ENCODE measurements at regions not wholly inside any gene's neighbourhood (a gene's known extent, or its start where the extent isn't known, plus 50 kb on each side); places are given as distances from the start of the nearest gene placed in this dataset.

DNA sequence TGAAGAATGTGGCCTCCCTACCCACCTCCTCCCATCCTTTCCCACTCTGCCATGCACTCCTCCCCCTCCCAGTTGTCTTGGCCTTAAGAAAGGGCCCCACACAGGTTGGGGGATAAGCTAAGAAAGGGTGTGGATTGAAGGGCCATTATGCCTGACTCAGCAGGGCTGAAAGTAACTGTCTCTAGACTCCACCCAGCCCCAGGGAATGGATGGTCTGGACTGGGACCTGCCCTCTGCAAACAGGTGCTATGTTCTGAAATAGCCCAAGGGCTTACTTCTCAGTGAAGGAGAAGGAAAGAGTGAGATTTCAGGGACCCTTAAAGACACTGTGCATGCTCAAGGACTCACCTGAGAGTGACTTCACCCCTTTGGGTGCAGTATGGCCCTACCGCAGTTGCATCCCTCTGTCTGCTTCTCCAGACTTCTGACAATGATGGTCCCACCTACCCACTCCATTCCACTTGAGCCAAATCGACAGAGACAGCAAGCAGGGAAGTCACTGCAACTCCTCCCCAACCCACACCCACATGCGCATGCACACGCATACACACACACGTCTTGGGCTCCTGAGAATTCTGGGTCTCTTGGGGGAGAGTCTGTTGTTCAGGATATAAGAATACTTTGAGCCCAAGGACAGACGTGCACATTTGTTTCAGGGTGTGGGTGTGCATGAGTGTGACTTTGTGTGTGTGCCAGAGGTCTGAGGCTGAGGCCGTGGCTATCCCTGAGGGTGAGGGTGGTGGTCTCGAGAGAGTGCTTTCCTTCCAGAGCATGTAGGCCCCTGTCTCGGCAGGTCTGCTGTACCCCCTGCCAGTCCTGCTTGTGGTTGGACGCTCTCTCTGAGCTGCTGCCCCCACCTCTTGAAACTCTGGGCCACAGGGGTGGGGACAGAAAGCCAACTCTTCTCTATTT is 231.9 kb downstream of the PTPRU start:
- TF ChIP-seq ZNF70 (CRISPR knock-in tag; IDR thresholded peaks at IDR 0.05) (no peak), PATZ1 (CRISPR knock-in tag; IDR thresholded peaks at IDR 0.05; ENCODE audit: borderline replicate concordance) (no peak), ZFP3 (CRISPR knock-in tag; IDR thresholded peaks at IDR 0.05) (no peak), SNAI2 (CRISPR knock-in tag; IDR thresholded peaks at IDR 0.05) (no peak), TSHZ2 (CRISPR knock-in tag; IDR thresholded peaks at IDR 0.05) (no peak), ZFP30 (CRISPR knock-in tag; IDR thresholded peaks at IDR 0.05) (no peak), TOX (CRISPR knock-in tag; IDR thresholded peaks at IDR 0.05; ENCODE audit: borderline replicate concordance) (no peak), CSDC2 (CRISPR knock-in tag; IDR thresholded peaks at IDR 0.05) (no peak), ZNF565 (CRISPR knock-in tag; conservative IDR thresholded peaks at IDR 0.05; ENCODE audit: low read depth) (no peak), CSRNP3 (CRISPR knock-in tag; IDR thresholded peaks at IDR 0.05) (no peak), ARNTL (CRISPR knock-in tag; IDR thresholded peaks at IDR 0.05; ENCODE audit: borderline replicate concordance, low read depth) (no peak), POU6F1 (CRISPR knock-in tag; IDR thresholded peaks at IDR 0.05; ENCODE audit: borderline replicate concordance, low read depth) (no peak), ZNF8 (CRISPR knock-in tag; IDR thresholded peaks at IDR 0.05) (no peak), BACH2 (CRISPR knock-in tag; IDR thresholded peaks at IDR 0.05; ENCODE audit: borderline replicate concordance) (no peak), CREB5 (CRISPR knock-in tag; IDR thresholded peaks at IDR 0.05; ENCODE audit: low read depth) (no peak)
- ATAC-seq = no peak

GRCh38 chr1:29466258-29466657 is 229.9 kb downstream of the PTPRU start:
- ATAC-seq = no peak
- no peak for TF ChIP-seq TSHZ2 (CRISPR knock-in tag; IDR thresholded peaks at IDR 0.05)
- TF ChIP-seq PATZ1 (CRISPR knock-in tag; IDR thresholded peaks at IDR 0.05; ENCODE audit: borderline replicate concordance) = no peak
- no peak for TF ChIP-seq RARB (CRISPR knock-in tag; IDR thresholded peaks at IDR 0.05)
- TF ChIP-seq PPARA (CRISPR knock-in tag; IDR thresholded peaks at IDR 0.05; ENCODE audit: borderline replicate concordance) = no peak
- no peak for TF ChIP-seq POU6F1 (CRISPR knock-in tag; IDR thresholded peaks at IDR 0.05; ENCODE audit: borderline replicate concordance, low read depth)
- no peak for TF ChIP-seq GLIS3 (CRISPR knock-in tag; IDR thresholded peaks at IDR 0.05)
- no peak for TF ChIP-seq ZNF8 (CRISPR knock-in tag; IDR thresholded peaks at IDR 0.05)
- no peak for TF ChIP-seq TOX (CRISPR knock-in tag; IDR thresholded peaks at IDR 0.05; ENCODE audit: borderline replicate concordance)
- TF ChIP-seq ZNF70 (CRISPR knock-in tag; IDR thresholded peaks at IDR 0.05) = no peak
- TF ChIP-seq ZFP30 (CRISPR knock-in tag; IDR thresholded peaks at IDR 0.05) = no peak
- TF ChIP-seq CREB5 (CRISPR knock-in tag; IDR thresholded peaks at IDR 0.05; ENCODE audit: low read depth) = no peak
